GM12873 (cell line): ENCODE measurements at regions not wholly inside any gene's neighbourhood (a gene's known extent, or its start where the extent isn't known, plus 50 kb on each side); places are given as distances from the start of the nearest gene placed in this dataset.

Source experiments
- CTCF ChIP-seq: IDR thresholded peaks from 2 replicates; pipeline ENCODE4 v1.5.1; 2012; ENCODE audit warnings: low read depth, mild to moderate bottlenecking, moderate library complexity, low read length, control low read depth; ENCODE audit not compliant: insufficient read depth; ENCODE audit errors: missing control alignments

- no peak for TF ChIP-seq CTCF
These were observed 149.3 kb downstream of the FBXO4 start for GRCh38 chr5:42074353-42074752.

GRCh38 chr5:42089705-42090104 is 164.6 kb downstream of the FBXO4 start:
- no peak for TF ChIP-seq CTCF

GRCh38 chr5:42090162-42090561 is 165.1 kb downstream of the FBXO4 start:
- TF ChIP-seq CTCF: no peak

- no peak for TF ChIP-seq CTCF
These were observed 183.4 kb downstream of the FBXO4 start for GRCh38 chr5:42108468-42108867.

- no peak for TF ChIP-seq CTCF
These were observed 184.0 kb downstream of the FBXO4 start for GRCh38 chr5:42109006-42109572.

GRCh38 chr5:42120070-42120469 is 195.0 kb downstream of the FBXO4 start:
- no peak for TF ChIP-seq CTCF

GRCh38 chr5:42121401-42121800 is 196.3 kb downstream of the FBXO4 start:
- TF ChIP-seq CTCF: no peak

- no peak for TF ChIP-seq CTCF
These were observed 206.0 kb downstream of the FBXO4 start for GRCh38 chr5:42131081-42131480.
